ENCODE measurements at regions not wholly inside any gene's neighbourhood (a gene's known extent, or its start where the extent isn't known, plus 50 kb on each side); places are given as distances from the start of the nearest gene placed in this dataset.

DNA sequence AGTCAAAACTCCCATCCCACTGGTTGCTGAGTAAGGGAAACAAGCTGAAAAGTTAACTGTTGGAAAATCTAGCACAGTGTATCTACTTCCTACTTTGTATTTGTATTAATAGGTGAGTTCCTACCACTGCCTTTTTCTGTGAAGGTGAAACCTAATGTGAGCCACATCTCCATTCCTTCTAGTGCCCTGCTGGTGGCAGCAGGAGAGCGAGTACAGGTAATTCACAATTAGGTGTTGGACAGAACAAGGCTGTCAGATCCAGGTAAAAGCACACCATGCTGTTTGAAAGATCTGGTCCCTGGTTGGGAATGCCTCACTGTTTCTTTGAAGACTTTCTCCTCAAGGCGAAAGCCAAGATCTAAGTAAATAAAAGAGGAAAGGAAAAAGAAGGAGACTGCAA is 528.4 kb downstream of the PKHD1 start:
- ChIA-PET CTCF (no interaction called here), POLR2A (ENCODE audit: unreplicated experiment) (no interaction called here)
- H3K27me3 ChIP-seq (ENCODE audit: insufficient read depth, low read depth), result no peaks in the 10 kb centered on the region
- intact Hi-C loops (cut with micrococcal nuclease; ENCODE audit: unreplicated experiment), result no loop called here
- no peak overlapping the region for H3K4me3 ChIP-seq
- no peaks in the 10 kb centered on the region for H3K79me2 ChIP-seq (ENCODE audit: low read depth)
- H4K20me1 ChIP-seq (ENCODE audit: insufficient read depth), result no peaks in the 10 kb centered on the region
- H3K27ac ChIP-seq, result no peak overlapping the region
- no peak overlapping the region for H3K4me2 ChIP-seq
- no peaks in the 10 kb centered on the region for H3K9me3 ChIP-seq (ENCODE audit: insufficient read depth, low read depth)
- H3K4me1 ChIP-seq (replicated peaks; ENCODE audit: insufficient read depth), result no peaks in the 10 kb centered on the region
- H2AFZ ChIP-seq, result no peak overlapping the region
- no peaks in the 10 kb centered on the region for H3K36me3 ChIP-seq (ENCODE audit: low read depth)
- H3K9me2 ChIP-seq (ENCODE audit: insufficient read depth), result no peaks in the 10 kb centered on the region
- TF ChIP-seq, protein P1, sequence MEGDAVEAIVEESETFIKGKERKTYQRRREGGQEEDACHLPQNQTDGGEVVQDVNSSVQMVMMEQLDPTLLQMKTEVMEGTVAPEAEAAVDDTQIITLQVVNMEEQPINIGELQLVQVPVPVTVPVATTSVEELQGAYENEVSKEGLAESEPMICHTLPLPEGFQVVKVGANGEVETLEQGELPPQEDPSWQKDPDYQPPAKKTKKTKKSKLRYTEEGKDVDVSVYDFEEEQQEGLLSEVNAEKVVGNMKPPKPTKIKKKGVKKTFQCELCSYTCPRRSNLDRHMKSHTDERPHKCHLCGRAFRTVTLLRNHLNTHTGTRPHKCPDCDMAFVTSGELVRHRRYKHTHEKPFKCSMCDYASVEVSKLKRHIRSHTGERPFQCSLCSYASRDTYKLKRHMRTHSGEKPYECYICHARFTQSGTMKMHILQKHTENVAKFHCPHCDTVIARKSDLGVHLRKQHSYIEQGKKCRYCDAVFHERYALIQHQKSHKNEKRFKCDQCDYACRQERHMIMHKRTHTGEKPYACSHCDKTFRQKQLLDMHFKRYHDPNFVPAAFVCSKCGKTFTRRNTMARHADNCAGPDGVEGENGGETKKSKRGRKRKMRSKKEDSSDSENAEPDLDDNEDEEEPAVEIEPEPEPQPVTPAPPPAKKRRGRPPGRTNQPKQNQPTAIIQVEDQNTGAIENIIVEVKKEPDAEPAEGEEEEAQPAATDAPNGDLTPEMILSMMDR (conservative IDR thresholded peaks at IDR 0.05), result peak; percentile 43
- TF ChIP-seq EZH2 (IDR thresholded peaks at IDR 0.05; ENCODE audit: low read depth), result no peak
- BruUV-seq (replicated peaks), result no TSS peak
- no peak for DNase-seq
- no peaks in the 10 kb centered on the region for H3F3A ChIP-seq (ENCODE audit: insufficient read depth, low read depth)

DNA sequence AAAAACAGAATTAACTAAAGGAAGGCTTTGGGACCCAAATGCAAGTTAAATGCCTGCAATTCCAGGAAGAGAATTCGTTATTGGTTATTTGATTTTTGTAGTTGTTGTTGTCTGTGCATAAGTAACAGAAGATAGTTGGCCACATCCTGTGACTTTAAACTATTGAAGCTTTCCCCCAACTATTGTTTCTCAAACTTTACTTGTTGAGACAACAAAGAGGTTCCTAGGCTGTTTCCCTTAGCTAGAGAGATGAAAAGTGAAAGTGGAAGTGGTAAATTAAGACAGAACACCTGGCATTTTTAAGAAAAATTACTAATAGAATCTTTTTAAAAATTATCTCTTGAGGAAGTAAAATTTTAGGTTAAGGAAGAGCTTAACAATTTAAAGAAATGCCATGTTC is 525.2 kb downstream of the PKHD1 start:
- ChIA-PET POLR2A (ENCODE audit: unreplicated experiment) (no interaction called here), CTCF (no interaction called here)
- Histone ChIP-seq H3K36me3 (ENCODE audit: low read depth) (no peaks in the 10 kb centered on the region), H3K4me3 (no peak overlapping the region), H3K9me3 (ENCODE audit: insufficient read depth, low read depth) (no peaks in the 10 kb centered on the region), H4K20me1 (ENCODE audit: insufficient read depth) (no peaks in the 10 kb centered on the region), H3K4me1 (replicated peaks; ENCODE audit: insufficient read depth) (no peaks in the 10 kb centered on the region), H3K27me3 (ENCODE audit: insufficient read depth, low read depth) (no peaks in the 10 kb centered on the region), H3K27ac (no peak overlapping the region), H3K4me2 (no peak overlapping the region), H2AFZ (no peak overlapping the region), H3K9me2 (ENCODE audit: insufficient read depth) (no peaks in the 10 kb centered on the region), H3K79me2 (ENCODE audit: low read depth) (no peaks in the 10 kb centered on the region), H3F3A (ENCODE audit: insufficient read depth, low read depth) (no peaks in the 10 kb centered on the region)
- intact Hi-C loops (cut with micrococcal nuclease; ENCODE audit: unreplicated experiment), result no loop called here
- BruUV-seq (replicated peaks), result no TSS peak
- TF ChIP-seq EZH2 (IDR thresholded peaks at IDR 0.05; ENCODE audit: low read depth), result no peak
- TF ChIP-seq, protein P1 (conservative IDR thresholded peaks at IDR 0.05), result no peak
- DNase-seq, result no peak
